WI38 (cell line): ENCODE measurements at regions not wholly inside any gene's neighbourhood (a gene's known extent, or its start where the extent isn't known, plus 50 kb on each side); places are given as distances from the start of the nearest gene placed in this dataset.

Experiments
- H3K4me3 ChIP-seq: 2 replicates; pipeline ENCODE4 v1.5.1; 2011; ENCODE audit warnings: low read depth, mild to moderate bottlenecking, control low read depth, low read length
- TF ChIP-seq, protein P1 (sequence below): IDR thresholded peaks from 2 replicates; pipeline ENCODE4 v1.5.1; 2012; ENCODE audit warnings: low read depth, mild to moderate bottlenecking, control low read depth, low read length

DNA sequence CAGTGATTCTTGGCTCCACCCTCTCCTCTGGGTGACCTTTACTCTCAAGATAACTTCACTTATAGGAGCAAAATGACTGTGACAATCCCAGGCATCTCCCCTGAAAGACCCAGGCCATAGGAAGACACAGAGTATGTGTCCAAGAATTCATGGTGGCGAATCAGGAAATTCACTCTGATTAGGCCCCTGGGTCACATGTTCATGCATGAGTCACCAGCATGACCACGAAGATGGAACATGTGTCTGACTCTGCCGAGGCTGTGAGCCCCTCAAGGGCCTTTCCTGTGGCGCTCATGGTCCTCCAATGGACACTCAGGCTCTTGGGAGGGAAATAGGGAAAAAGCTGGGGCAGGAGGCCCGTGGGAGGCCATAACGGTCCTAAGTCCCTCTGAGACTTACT, 74.0 kb upstream of the TEX51 start:
- no peak overlapping the region for H3K4me3 ChIP-seq
- TF ChIP-seq, protein P1, sequence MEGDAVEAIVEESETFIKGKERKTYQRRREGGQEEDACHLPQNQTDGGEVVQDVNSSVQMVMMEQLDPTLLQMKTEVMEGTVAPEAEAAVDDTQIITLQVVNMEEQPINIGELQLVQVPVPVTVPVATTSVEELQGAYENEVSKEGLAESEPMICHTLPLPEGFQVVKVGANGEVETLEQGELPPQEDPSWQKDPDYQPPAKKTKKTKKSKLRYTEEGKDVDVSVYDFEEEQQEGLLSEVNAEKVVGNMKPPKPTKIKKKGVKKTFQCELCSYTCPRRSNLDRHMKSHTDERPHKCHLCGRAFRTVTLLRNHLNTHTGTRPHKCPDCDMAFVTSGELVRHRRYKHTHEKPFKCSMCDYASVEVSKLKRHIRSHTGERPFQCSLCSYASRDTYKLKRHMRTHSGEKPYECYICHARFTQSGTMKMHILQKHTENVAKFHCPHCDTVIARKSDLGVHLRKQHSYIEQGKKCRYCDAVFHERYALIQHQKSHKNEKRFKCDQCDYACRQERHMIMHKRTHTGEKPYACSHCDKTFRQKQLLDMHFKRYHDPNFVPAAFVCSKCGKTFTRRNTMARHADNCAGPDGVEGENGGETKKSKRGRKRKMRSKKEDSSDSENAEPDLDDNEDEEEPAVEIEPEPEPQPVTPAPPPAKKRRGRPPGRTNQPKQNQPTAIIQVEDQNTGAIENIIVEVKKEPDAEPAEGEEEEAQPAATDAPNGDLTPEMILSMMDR, result no peak

DNA sequence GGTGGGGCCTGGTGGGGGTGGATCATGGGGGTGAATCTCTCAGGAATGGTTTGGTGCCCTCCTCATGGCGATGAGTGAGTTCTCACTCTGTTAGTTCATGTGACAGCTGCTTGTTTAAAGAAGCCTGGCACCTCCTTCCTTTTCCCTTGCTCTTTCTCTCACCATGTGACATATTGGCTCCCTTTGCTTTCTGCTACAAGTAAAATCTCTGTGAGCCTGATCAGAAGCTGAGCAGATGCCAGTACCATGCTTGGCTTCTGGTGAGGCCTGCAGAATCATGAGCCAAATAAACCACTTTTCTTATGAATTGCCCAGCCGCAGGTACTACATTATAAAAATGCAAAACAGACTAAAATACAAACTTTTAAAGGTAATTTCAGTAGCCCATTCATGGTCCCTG, 73.4 kb upstream of the TEX51 start:
- H3K4me3 ChIP-seq, result no peak overlapping the region
- TF ChIP-seq, protein P1, result no peak

DNA sequence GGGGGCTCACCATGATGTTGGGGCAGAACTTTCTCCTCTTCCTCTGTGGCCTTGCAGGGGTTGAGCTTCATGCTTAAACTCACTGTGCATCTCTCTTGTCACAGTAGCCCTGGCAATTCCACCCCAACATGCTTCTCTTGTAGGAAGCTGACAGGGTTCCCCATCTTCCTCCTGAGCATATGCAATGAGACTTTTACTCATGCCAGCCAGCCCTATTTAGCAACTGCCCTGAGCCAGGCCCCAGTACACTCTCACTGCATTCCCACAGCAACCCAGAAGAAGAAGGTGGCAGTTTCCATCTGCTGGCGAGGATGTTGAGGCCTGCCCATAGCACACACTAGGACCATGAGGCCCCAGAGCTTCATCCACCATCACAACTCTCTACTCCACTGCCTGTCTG, 72.2 kb upstream of the TEX51 start:
- TF ChIP-seq, protein P1, result no peak
- no peak overlapping the region for H3K4me3 ChIP-seq

DNA sequence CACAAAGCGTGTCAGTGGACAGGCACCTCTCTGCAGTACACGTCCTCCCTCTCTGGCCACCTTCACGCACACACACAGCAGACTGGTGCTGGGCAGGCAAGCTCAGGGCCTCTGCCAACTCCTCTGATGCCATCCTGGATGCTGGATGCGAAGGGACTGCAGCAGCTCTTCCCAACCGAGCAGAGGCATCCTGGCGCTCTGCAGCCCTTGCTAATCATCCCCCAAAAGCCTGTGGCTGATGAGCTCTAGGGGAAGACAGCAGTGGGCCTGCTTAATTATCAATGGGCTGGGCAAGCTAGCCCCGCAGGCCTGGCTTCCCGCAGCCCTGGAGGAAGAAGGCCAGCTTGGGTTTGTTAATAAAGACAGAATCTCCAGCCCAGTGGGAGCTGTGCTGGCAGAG, 71.3 kb upstream of the TEX51 start:
- no peak overlapping the region for H3K4me3 ChIP-seq
- TF ChIP-seq, protein P1, result no peak

DNA sequence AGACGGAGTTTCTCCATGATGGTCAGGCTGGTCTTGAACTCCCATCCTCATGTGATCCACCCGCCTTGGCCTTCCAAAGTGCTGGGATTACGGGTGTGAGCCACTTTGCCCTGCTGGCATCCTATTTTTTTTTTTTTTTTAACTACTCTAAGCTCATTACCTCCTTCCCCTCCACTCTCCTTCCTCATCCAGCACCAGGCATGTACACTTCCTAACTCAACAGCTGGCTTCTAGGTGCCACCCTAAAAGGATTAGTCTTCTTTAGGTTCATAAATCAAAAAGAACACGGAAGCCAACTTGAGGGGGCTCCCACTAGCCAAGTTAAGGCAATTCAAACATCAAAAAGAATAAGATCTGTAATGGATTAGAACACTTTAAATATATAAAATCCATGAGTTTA, 70.6 kb upstream of the TEX51 start:
- H3K4me3 ChIP-seq, result no peak overlapping the region
- TF ChIP-seq, protein P1, result no peak

DNA sequence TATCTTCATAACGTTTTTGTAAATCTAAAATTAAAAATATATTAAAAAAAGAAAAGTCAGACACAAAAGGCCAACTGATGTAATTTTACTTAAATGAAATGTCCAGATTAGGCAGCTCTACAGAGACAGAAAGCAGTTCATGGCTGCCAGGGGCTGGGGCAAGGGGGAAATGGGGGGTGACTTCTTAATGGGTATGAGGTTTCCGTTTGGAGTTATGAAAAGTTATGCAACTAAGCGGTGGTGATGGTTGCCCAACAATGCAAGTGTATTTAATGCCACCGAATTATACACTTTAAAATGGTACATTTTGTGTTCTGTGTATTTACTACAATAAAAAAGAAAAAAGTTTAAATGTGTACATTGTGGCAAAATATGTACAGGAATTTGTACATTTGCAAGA, 70.2 kb upstream of the TEX51 start:
- H3K4me3 ChIP-seq, result no peak overlapping the region
- TF ChIP-seq, protein P1, result no peak

DNA sequence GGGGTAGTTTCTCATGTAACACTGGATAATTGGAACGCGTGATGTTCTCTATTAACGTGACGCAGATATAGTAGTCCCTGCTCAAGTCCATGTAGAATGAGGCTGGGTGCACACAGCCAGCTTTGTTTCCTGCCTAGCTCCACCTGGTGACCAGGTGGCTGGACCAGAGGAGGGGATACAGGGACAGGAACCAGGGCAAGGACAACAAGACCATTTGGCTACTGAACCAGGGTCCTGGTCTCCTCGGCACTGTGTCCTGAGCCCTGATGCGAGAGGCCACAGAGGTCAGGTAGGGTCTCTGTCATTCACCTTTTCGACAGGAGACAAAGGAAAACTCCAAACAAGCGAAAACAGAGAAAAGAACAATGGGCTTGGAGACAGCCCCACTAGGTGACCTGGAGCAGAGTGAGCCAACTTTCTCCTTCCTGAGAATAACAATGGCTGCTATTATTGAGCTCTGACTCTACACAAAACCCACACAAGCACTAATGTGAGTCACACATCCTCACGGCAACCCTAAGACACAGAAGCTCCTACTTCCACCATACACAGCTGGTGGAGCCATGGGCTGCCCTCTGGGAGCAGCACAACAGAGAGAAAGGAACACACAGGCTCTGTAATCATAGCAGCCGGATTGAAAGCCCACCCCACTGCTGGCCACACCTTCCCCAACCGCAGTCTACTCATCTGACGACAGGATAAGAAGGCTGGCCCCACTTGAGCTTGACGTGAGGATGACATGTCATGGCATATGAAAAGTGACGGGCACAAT, 67.3 kb upstream of the TEX51 start:
- H3K4me3 ChIP-seq, result no peak overlapping the region
- TF ChIP-seq, protein P1, result no peak
